ENCODE measurements at regions not wholly inside any gene's neighbourhood (a gene's known extent, or its start where the extent isn't known, plus 50 kb on each side); places are given as distances from the start of the nearest gene placed in this dataset.

DNA sequence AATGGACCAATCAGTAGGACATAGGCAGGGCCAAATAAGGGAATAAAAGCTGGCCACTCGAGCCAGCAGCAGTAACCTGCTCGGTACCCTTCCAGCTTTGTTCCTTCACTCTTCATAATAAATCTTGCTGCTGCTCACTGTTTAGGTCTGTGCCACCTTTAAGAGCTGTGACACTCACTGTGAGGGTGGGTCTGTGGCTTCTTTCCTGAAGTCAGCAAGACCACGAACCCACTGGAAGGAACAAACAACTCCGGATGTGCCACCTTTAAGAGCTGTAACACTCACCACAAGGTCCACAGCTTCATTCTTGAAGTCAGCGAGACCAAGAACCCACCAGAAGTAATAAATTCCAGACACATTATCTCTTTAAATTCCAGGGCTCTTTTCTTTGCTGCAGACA lies 1922.3 kb upstream of the PCDH20 start:
- TF ChIP-seq, protein P1, sequence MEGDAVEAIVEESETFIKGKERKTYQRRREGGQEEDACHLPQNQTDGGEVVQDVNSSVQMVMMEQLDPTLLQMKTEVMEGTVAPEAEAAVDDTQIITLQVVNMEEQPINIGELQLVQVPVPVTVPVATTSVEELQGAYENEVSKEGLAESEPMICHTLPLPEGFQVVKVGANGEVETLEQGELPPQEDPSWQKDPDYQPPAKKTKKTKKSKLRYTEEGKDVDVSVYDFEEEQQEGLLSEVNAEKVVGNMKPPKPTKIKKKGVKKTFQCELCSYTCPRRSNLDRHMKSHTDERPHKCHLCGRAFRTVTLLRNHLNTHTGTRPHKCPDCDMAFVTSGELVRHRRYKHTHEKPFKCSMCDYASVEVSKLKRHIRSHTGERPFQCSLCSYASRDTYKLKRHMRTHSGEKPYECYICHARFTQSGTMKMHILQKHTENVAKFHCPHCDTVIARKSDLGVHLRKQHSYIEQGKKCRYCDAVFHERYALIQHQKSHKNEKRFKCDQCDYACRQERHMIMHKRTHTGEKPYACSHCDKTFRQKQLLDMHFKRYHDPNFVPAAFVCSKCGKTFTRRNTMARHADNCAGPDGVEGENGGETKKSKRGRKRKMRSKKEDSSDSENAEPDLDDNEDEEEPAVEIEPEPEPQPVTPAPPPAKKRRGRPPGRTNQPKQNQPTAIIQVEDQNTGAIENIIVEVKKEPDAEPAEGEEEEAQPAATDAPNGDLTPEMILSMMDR (IDR thresholded peaks at IDR 0.05; ENCODE audit: insufficient read depth, low read depth, low read length) = no peak
- TF ChIP-seq EZH2 (IDR thresholded peaks at IDR 0.05; ENCODE audit: insufficient read depth, low read length) = no peak

All from astrocyte (in vitro differentiated cells and primary cell).